ENCODE measurements at regions not wholly inside any gene's neighbourhood (a gene's known extent, or its start where the extent isn't known, plus 50 kb on each side); places are given as distances from the start of the nearest gene placed in this dataset.

DNA sequence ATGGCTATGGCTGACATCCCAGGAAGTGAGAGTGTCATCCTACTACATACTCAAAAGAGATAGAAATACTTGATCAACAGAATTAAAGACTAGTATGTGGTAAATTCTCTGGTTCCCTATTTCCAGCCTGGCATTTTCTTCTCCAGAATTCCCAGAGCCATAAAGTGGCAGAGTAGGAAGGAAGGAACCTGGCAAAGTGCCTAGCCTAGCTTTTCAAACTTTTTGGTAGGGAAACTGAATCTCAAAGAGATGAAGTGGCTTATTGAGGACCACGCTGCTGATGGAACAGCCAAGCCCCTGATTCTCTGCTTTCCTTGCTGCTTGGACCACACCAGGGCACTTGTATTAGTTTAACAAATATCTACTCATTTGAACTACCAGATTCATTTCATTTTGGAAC lies 312.4 kb upstream of the RORA start:
- DNase-seq (ENCODE audit: extremely low read depth, low read depth), result no peak
- H3K4me3 ChIP-seq (replicated peaks; ENCODE audit: low read depth, low read length), result no peak overlapping the region
- TF ChIP-seq, protein P1, sequence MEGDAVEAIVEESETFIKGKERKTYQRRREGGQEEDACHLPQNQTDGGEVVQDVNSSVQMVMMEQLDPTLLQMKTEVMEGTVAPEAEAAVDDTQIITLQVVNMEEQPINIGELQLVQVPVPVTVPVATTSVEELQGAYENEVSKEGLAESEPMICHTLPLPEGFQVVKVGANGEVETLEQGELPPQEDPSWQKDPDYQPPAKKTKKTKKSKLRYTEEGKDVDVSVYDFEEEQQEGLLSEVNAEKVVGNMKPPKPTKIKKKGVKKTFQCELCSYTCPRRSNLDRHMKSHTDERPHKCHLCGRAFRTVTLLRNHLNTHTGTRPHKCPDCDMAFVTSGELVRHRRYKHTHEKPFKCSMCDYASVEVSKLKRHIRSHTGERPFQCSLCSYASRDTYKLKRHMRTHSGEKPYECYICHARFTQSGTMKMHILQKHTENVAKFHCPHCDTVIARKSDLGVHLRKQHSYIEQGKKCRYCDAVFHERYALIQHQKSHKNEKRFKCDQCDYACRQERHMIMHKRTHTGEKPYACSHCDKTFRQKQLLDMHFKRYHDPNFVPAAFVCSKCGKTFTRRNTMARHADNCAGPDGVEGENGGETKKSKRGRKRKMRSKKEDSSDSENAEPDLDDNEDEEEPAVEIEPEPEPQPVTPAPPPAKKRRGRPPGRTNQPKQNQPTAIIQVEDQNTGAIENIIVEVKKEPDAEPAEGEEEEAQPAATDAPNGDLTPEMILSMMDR (IDR thresholded peaks at IDR 0.05; ENCODE audit: low read depth, low read length, missing control alignments), result no peak

DNA sequence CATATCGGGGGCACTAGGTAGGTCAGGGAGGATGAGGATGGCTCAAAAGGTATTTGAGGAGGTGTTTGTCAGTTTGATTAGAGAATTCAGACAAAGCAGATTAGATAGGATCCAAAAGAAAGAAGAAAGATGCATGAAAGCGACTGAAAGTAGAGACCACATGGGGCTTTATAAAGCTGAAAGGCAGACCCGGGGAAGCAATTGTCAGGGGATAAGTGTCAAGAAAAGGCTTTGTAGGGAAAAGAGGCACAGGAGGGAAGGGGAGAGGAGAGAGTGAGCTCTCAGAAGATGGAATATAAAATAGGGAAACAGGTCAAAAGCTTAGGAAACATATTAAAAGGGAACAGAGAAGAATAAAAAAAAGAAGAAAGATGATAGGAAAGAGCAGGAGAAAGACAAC lies 308.2 kb upstream of the RORA start:
- TF ChIP-seq, protein P1 (IDR thresholded peaks at IDR 0.05; ENCODE audit: low read depth, low read length, missing control alignments), result no peak
- no peak overlapping the region for H3K4me3 ChIP-seq (replicated peaks; ENCODE audit: low read depth, low read length)
- DNase-seq (ENCODE audit: extremely low read depth, low read depth), result no peak

DNA sequence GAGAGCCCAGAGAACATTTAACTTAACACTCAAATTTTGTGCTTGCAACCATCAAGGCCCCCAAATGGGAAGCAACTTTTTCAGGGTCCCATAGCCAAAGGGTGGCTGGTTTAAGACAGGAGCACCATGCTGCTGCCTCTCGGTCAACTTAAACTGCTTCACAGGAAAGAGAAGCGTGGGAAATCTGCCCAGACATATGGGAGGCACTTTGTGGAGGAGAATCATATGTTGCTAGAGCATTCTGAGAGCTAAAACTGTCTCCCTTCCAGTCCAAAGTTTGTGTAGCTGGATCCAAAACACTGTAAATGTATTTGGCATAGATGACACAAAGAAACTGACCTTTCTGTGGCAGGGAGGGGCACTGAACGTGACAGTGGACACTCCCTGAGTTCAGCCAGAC lies 305.9 kb upstream of the RORA start:
- TF ChIP-seq, protein P1 (IDR thresholded peaks at IDR 0.05; ENCODE audit: low read depth, low read length, missing control alignments), result no peak
- DNase-seq (ENCODE audit: extremely low read depth, low read depth), result no peak
- no peak overlapping the region for H3K4me3 ChIP-seq (replicated peaks; ENCODE audit: low read depth, low read length)

DNA sequence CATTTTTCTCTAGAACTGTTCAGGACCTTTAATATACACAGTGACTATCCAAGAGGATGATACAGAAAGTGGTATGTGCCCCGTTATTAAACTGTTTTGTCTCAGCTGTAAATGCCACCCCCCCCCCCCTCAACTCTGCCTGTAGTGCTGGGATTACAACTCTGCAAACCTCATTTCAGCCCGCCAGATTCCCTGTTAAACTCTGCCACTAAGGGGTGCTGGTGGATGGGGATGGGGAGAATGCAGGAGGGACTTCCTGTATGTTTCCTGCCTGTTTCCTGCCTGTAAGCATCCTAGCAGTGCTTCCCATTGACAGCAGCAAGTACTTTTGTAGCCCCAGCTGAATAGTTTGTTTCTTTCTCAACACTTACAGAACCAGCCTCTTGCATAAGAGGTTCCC lies 301.7 kb upstream of the RORA start:
- TF ChIP-seq, protein P1 (IDR thresholded peaks at IDR 0.05; ENCODE audit: low read depth, low read length, missing control alignments), result no peak
- no peak for DNase-seq (ENCODE audit: extremely low read depth, low read depth)
- H3K4me3 ChIP-seq (replicated peaks; ENCODE audit: low read depth, low read length), result no peak overlapping the region

DNA sequence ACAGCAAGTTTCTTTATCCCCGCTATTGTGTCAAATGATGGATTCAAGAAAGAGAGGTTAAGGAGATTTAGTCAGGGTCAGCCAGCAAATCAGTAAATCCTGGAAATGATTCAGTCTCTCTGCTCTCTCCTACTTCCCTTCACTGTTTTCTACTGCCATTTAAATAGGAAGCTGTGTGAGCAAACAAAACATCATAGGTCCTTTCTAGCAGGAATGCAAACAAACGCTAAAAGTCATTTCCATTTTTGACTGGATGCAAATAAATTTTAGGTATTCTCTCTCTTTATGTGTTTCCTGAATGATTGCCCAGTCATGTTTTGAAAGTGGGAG lies 299.4 kb upstream of the RORA start:
- TF ChIP-seq, protein P1 (IDR thresholded peaks at IDR 0.05; ENCODE audit: low read depth, low read length, missing control alignments), result no peak
- H3K4me3 ChIP-seq (replicated peaks; ENCODE audit: low read depth, low read length), result no peak overlapping the region
- DNase-seq (ENCODE audit: extremely low read depth, low read depth), result no peak

DNA sequence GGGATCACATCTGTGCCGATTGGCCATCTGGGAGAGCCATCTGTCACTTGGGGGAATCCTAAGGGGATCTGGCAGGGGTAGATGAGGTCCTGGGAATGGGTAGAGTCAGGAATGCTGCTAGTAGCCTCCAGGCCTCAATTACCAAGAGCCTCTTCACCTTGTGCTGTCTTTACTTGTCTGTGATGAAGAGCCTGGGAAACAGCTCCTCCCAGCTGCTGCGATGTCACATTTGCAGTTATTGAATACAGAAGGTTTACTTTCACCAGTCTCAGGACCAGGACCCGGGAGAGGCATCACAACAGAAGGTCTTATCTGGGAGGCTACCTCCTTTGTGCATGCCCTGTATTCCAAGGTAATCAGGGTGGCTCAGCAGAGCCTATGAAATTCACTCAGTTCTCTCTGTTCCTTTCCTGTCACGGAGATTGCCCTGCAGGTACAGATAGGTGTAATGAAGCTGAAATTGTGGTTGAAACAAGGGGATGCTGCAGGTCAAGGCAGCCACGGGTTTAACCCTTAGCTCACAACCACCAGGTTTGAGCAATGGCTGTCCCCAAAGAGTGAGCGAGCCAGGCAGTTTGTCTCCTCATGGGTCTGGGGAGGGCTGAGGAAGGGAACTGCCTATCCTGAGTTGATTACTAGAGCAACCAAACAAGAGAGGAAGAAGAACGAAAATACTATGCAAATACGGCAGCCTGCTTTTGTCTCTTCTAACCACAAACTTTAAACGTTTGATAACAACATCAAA lies 298.9 kb upstream of the RORA start:
- no peak overlapping the region for H3K4me3 ChIP-seq (replicated peaks; ENCODE audit: low read depth, low read length)
- TF ChIP-seq, protein P1 (IDR thresholded peaks at IDR 0.05; ENCODE audit: low read depth, low read length, missing control alignments), result no peak
- DNase-seq (ENCODE audit: extremely low read depth, low read depth), result no peak

DNA sequence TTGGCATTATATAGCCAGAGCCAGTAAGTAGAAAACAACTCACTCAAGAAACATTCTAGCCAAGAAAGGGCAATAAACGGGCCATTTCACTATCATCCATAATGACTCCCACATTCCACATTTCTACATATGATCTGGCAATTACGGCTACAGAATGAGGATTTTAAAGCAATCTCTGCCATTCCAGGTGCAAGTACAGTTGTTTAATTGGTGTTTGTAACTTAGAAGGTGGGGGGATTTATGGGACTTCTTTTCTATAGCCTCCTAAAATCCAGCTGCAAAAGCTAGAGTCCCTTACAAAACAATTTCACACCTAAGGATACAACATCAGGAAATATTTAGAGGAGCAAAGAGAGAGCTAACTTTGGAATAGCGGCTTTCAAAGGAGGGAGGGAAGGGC lies 295.4 kb upstream of the RORA start:
- TF ChIP-seq, protein P1 (IDR thresholded peaks at IDR 0.05; ENCODE audit: low read depth, low read length, missing control alignments), result no peak
- no peak for DNase-seq (ENCODE audit: extremely low read depth, low read depth)
- no peak overlapping the region for H3K4me3 ChIP-seq (replicated peaks; ENCODE audit: low read depth, low read length)

Data from HFF-Myc (cell line).